GM19467 (cell line): ENCODE measurements at regions not wholly inside any gene's neighbourhood (a gene's known extent, or its start where the extent isn't known, plus 50 kb on each side); places are given as distances from the start of the nearest gene placed in this dataset.
"Not testable (repeated sequence)": the region's sequence is repeated elsewhere in the genome, so short reads cannot be mapped to it uniquely, and the experiment has no call there.

Experiments used
- ATAC-seq: cut with Tn5 transposase; IDR thresholded peaks from one replicate; pipeline ENCODE4 v1.9.1; 2021; ENCODE audit warnings: mild to moderate bottlenecking, moderate library complexity; ENCODE audit not compliant: unreplicated experiment

DNA sequence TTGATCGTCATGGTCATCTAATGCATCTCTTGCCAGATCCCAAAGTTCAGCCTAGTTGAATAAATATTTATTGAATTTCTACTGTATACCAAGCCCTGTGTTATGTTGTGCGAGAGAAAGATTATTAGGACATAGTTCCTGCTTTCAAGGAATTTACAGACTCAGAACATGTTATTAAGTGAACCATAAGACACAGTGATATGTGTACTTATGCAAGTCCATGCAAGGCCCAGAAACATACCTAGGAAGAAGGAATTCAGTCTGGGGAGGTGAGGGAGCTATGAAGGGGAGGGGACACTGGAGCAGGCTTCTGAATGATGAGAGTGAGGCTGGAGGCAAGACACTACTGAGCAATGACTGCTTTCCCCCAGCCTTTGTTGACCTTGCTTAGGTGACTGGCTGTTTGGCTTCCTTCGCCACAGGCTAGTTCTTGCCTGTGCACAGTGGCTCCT is 81.4 kb downstream of the ACAA2 start:
- no peak for ATAC-seq

DNA sequence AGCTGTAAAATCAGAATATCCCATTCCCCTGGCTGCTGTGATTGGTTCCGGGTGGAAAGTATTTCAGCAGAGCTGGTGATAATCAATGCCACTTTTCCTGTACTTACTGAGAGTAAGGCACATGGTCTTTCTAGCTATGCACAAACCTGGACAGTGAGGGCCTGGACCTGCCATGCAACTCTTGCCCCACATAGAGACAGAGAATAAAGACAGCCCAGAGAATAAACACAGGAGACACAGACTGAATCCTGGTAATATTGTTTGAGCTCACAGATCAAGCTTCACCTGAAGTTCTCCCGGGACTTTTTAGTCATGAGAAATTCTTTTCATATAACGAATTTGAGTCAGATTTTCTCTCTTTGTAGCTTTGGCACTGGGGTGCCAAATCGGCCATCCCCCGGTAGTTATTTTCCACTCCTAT is 81.9 kb downstream of the ACAA2 start:
- no peak for ATAC-seq

DNA sequence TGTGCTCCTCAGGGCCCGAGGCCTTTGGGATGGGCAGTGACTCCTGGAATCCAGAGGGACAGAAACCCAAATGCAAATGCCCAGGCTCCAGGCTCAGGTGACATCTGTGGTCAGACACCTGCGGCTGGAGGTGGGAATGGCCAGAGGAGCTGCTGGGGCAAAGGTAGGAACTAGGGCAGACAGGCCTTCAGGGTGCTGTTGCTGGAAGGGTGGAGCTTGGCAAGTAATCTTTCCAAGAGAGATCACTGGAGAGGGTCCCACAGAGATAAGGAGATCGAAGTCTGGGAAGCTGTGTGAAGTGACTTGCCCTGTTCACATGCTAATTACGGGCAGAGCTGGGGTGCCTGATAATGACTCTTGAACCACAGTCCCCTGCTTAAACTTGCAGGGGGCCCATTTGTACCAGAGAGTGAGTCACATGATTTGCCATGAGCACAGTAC is 82.4 kb downstream of the ACAA2 start:
- no peak for ATAC-seq

DNA sequence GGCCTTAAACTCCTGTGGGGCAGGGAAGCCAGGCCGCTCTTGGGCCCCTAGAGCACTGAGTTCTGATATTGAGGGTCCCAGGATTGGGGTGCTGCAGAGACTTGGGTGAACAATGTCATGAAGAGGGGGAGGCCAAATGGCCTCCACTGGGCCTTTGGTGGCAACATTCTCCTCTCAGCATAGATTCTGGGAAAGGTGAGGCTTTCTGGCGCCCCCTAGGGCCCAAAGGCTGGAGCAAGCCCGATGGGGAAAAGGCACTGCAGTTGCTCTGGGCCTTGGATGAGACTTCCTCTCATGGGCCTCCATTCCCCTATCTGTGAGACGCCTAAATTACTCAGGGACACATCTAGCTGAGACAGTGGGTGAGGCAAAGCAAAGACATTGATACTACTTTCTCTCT is 84.8 kb downstream of the ACAA2 start:
- ATAC-seq = no peak

- no peak for ATAC-seq
Observed at GRCh38 chr18:49727816-49728215, 85.5 kb downstream of the ACAA2 start.

GRCh38 chr18:49726675-49726963 is 86.7 kb downstream of the ACAA2 start:
- ATAC-seq = no peak

- ATAC-seq = no peak
Observed at GRCh38 chr18:49725809-49726674, 87.3 kb downstream of the ACAA2 start.

DNA sequence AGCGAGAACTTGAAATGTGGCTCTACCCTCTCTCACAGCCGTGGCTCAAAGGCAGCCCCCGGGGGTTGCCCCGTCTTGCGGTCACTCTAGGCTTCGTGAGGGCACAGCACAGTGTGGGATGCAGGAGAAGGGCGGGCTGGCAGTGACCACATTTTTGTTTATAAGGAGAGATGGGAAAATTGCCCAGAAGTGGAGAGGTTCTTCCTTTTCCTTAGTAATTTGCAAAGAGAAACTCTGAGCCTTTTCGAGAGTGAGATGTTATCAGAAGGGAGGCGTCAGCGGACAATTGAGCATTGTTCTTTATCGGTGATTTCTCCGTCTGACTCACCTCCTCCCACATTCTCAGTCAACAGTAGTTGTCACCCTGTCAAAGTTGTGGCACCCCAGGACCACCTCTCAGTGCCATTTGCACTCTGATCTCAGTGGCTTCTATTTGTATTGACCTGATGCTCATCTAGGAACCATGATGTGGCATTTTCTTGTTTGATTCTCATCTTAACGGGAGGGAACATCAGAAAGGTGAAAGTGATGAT is 89.6 kb downstream of the ACAA2 start:
- ATAC-seq = no peak

- ATAC-seq = no peak
Observed at GRCh38 chr18:49722477-49722876, 90.9 kb downstream of the ACAA2 start.

DNA sequence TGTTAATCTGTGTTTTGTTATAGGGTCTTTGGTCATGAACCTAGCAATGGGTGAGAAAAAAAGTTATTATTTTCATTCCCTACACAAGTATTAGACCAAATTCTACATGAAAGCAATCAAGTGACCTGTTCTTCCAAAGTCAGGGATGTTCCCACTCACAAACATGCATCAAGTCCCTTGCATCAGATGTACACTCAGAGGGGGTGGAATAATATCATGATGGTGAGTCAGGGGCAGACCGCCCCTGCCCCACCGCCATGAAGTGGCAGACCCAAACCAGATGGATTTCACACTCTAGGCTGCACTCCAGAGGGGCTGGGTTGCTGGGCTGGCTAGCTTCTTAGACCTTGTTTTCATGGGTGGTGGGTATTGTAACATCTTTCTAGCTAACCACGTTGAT is 91.4 kb downstream of the ACAA2 start:
- ATAC-seq = no peak

GRCh38 chr18:49720944-49721343 is 92.4 kb downstream of the ACAA2 start:
- not testable (repeated sequence) for ATAC-seq

GRCh38 chr18:49717617-49718016 is 95.7 kb downstream of the ACAA2 start:
- no peak for ATAC-seq

- no peak for ATAC-seq
Observed at GRCh38 chr18:49716035-49716434, 97.3 kb downstream of the ACAA2 start.

- no peak for ATAC-seq
Observed at GRCh38 chr18:49709347-49709690, 104.0 kb downstream of the ACAA2 start.

DNA sequence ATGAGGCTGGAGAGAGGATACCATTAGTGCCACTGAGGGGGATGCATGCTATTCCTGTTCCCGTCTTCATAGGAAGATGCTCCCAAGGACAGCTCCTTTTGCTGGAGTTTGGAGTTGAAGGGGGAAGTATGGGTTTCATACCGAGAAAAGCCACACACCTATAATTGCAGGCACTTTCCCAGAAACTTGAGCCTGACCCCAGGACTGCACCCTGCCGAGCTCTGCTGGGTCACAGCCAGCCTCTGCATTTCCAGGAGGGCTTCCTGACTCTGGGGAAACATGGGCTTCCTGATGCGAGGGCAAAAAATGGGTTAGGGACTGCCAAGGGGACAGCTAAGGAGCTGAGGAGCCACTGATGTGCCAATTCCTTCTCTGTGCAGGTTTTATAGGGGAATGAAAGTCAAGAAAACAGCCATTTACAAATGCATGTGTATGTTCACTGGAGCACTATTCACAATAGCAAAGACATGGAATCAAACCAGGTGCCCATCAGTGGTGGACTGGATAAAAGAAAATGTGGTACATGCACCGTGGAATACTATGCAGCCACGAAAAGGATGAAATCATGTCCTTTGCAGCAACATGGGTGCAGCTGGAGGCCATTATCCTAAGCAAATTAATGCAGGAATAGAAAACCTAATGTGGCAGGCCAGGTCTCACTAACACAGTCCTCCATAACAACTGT is 104.5 kb downstream of the ACAA2 start:
- ATAC-seq = no peak

- no peak for ATAC-seq
Observed at GRCh38 chr18:49707599-49707998, 105.7 kb downstream of the ACAA2 start.

DNA sequence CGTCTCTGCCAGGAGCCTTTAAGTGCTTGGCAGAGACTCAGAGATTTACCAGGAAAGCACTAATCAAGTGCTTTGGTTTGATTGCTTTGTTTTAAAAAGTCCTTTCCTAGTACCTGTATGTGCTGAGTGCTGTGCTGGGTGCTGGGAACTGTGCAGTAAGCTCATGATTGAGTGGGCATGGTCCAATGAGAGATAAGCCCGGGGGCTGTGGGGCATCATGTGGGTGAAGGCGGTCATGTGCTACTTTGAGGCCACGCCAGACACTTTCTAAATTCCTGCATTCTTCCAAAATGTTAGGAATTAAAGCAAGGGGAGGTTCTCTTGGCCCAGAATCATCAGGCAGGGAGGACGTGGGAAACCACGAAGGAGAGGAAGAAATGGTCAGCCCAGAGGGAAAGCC is 109.0 kb downstream of the ACAA2 start:
- ATAC-seq = no peak

GRCh38 chr18:49701190-49701589 is 112.1 kb downstream of the ACAA2 start:
- no peak for ATAC-seq

DNA sequence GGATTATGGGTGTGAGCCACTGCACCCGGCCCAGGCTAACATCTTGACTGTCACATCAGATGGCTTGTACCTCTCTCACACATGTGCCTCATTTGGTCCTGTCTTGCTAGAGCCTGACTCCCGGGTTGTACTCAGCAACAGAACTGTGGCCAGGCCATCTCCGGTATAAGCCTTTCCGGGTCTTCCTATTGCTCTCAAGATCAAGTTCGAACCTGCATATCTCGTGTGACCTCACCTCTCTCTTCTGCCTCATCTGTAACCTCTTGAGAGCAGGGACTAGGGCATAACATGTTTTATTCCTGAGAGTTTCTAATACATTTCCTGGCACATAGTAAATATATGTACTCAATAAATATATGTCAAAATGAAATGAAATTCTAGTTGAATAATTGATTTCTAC is 114.0 kb downstream of the ACAA2 start:
- no peak for ATAC-seq

DNA sequence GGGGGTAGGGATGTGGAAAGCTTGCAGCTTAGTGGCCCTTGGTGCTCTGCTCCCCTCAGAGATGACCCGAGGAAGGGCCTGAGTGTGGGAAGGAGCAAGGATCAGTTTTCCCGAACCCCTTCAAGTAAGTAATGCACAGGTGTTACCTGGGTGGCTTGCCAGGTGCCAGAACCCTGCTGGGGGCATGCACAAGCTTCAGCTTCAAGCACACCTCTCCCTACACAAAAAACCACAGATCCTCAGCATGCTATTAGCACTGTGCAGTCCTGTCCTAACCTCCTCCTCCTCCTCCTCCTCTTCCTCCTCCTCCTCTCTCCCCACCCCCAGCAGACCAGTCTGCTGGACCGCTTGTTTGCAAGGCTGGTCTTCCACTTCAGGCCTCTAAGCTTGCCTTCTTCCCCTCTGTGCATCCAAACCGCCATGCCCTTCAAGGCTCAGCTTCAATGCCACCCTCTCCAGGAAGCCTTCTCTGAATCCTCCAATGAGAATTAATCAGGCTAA is 114.8 kb downstream of the ACAA2 start:
- no peak for ATAC-seq

- ATAC-seq = no peak
Observed at GRCh38 chr18:49697757-49698524, 115.4 kb downstream of the ACAA2 start.
